Neutrophil (primary cell): ENCODE measurements at regions not wholly inside any gene's neighbourhood (a gene's known extent, or its start where the extent isn't known, plus 50 kb on each side); places are given as distances from the start of the nearest gene placed in this dataset.

ENCODE experiments used
- H3K27ac ChIP-seq: fragments of 200-600 bp; sonication (generic); 2 replicates; pipeline ENCODE4 v1.5.1; 2016; ENCODE audit warnings: mild to moderate bottlenecking, moderate library complexity
- H3K27me3 ChIP-seq: fragments of 200-600 bp; sonication (generic); 2 replicates; pipeline ENCODE4 v1.6.0; 2016; ENCODE audit warnings: mild to moderate bottlenecking
- H3K36me3 ChIP-seq: fragments of 200-600 bp; sonication (generic); 2 replicates; pipeline ENCODE4 v1.5.1; 2017
- H3K4me1 ChIP-seq, 2 experiments: fragments of 200-600 bp in 1 of 2; sonication (generic) in 1 of 2; 1 replicate in 1 of 2; 2 replicates in 1 of 2; pipeline versions ENCODE4 v1.5.1 to v1.6.1; 2013 to 2016; ENCODE audit warnings: low read depth in 1 of 2, low read length in 1 of 2, mild to moderate bottlenecking in 1 of 2, moderate library complexity in 1 of 2; ENCODE audit not compliant: control insufficient read depth in 1 of 2, insufficient read depth in 1 of 2
- H3K4me3 ChIP-seq, 2 experiments: fragments of 200-600 bp in 1 of 2; sonication (generic) in 1 of 2; 1 replicate in 1 of 2; 2 replicates in 1 of 2; pipeline ENCODE4 v1.5.1; 2013 to 2016; ENCODE audit warnings: low read depth in 1 of 2, low read length in 1 of 2, mild to moderate bottlenecking in 1 of 2, moderate library complexity in 1 of 2
- H3K9me3 ChIP-seq: fragments of 200-600 bp; sonication (generic); 2 replicates; pipeline ENCODE4 v1.5.1; 2016
- TF ChIP-seq, protein P1 (sequence below): fragments of 200-600 bp; sonication (generic); IDR thresholded peaks from 2 replicates; pipeline ENCODE4 v1.5.1; 2016; ENCODE audit warnings: antibody characterized with exemption

DNA sequence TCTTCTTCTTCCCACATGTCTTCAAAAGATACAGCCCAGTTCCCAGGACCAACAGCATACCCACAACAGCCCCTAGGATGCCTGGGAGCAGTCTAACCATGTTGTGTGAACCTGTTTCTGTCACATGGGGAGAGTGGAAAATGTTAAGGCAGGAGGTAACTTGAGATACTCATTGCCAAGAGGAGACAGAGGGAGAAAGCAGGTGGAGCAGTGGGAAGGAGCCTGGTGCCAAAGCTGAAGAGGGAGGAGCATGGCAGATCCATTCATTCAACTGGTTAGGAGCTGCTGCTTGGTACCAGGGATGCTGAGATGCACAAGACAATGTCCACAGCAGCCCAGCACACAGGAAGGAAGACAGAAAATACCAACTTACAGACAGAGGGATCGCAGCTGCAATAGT is 149.8 kb upstream of the ETV3 start:
- Histone ChIP-seq H3K4me3 (no peak overlapping the region), H3K36me3 (no peaks in the 10 kb centered on the region), H3K4me1 (no peaks in the 10 kb centered on the region), H3K9me3 (no peaks in the 10 kb centered on the region), H3K27me3 (peaks cover 2% of the 10 kb centered on the region), H3K27ac (no peak overlapping the region)
- TF ChIP-seq, protein P1, sequence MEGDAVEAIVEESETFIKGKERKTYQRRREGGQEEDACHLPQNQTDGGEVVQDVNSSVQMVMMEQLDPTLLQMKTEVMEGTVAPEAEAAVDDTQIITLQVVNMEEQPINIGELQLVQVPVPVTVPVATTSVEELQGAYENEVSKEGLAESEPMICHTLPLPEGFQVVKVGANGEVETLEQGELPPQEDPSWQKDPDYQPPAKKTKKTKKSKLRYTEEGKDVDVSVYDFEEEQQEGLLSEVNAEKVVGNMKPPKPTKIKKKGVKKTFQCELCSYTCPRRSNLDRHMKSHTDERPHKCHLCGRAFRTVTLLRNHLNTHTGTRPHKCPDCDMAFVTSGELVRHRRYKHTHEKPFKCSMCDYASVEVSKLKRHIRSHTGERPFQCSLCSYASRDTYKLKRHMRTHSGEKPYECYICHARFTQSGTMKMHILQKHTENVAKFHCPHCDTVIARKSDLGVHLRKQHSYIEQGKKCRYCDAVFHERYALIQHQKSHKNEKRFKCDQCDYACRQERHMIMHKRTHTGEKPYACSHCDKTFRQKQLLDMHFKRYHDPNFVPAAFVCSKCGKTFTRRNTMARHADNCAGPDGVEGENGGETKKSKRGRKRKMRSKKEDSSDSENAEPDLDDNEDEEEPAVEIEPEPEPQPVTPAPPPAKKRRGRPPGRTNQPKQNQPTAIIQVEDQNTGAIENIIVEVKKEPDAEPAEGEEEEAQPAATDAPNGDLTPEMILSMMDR, result no peak

DNA sequence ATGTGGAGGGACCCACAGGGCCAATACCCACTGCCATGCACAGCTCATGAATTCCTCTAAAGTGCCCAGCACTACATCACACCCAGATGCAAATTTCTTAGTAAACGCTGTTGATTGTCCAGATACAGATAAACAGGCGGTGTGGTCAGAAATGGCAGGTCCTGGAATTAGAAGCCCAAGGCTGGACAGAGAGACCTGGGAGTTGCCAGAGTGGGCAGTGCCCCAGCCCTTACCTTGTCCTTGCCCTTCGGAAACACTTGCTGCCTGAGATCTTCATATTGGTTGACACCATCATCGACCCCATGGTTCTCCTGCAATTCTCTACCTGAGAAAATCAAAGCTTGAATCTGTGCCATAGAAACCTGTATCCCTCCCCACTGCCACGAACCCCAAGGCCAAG is 149.3 kb upstream of the ETV3 start:
- Histone ChIP-seq H3K4me3 (no peak overlapping the region), H3K36me3 (no peaks in the 10 kb centered on the region), H3K9me3 (no peaks in the 10 kb centered on the region), H3K4me1 (no peaks in the 10 kb centered on the region), H3K27me3 (peaks cover 8% of the 10 kb centered on the region), H3K27ac (no peak overlapping the region)
- TF ChIP-seq, protein P1, result no peak

DNA sequence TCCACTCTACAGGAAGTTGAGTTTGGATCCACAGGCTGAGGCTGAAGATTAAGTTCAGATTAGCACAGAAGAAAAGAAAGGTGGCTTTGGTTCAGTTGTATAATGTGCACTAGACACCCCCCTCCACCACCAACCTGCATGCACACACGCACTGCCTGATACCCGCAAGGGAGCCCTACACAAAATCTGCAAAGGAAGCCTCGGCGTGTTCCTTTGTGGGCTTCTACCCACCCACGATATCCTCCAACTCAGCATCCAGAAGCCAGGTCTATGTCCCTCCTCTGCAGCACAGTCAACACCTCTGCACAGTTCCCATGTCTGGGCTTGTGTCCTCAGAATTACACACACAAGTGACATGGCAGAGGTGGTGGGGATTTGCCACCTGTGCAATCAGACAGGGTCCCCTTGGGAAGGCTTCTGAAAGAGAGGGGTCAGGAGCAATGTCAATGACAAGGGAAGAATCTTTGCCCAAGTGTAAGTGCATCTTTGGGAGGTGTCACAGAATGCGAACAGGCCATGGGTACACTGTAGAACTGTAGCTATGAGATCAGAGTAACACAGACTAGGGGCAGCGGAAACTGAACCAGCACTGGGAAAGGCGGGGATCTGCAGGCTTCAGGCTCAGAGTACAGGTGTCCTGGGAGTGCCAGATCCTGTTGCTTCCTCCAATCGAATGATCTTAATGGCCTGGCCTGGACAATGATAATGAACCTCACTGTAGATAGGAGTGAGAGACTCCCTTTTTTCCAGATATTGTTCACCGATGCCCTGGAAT is 148.6 kb upstream of the ETV3 start:
- TF ChIP-seq, protein P1, result no peak
- Histone ChIP-seq H3K4me1 (no peaks in the 10 kb centered on the region), H3K27ac (no peak overlapping the region), H3K4me3 (no peak overlapping the region), H3K27me3 (peaks cover 14% of the 10 kb centered on the region), H3K9me3 (no peaks in the 10 kb centered on the region), H3K36me3 (no peaks in the 10 kb centered on the region)

- H3K4me3 ChIP-seq, result no peak overlapping the region
- no peaks in the 10 kb centered on the region for H3K36me3 ChIP-seq
- peaks cover 21% of the 10 kb centered on the region for H3K27me3 ChIP-seq
- no peaks in the 10 kb centered on the region for H3K9me3 ChIP-seq
- H3K27ac ChIP-seq, result no peak overlapping the region
- no peaks in the 10 kb centered on the region for H3K4me1 ChIP-seq
- TF ChIP-seq, protein P1, result no peak
Observed at GRCh38 chr1:157286096-157286495, 147.9 kb upstream of the ETV3 start.

- Histone ChIP-seq H3K9me3 (no peaks in the 10 kb centered on the region), H3K4me3 (no peak overlapping the region), H3K36me3 (no peaks in the 10 kb centered on the region), H3K4me1 (no peaks in the 10 kb centered on the region), H3K27me3 (peaks cover 38% of the 10 kb centered on the region), H3K27ac (no peak overlapping the region)
- TF ChIP-seq, protein P1, result no peak
Observed at GRCh38 chr1:157284451-157284850, 146.3 kb upstream of the ETV3 start.
